ENCODE measurements at regions not wholly inside any gene's neighbourhood (a gene's known extent, or its start where the extent isn't known, plus 50 kb on each side); places are given as distances from the start of the nearest gene placed in this dataset.
"Not testable (repeated sequence)": the region's sequence is repeated elsewhere in the genome, so short reads cannot be mapped to it uniquely, and the experiment has no call there.

DNA sequence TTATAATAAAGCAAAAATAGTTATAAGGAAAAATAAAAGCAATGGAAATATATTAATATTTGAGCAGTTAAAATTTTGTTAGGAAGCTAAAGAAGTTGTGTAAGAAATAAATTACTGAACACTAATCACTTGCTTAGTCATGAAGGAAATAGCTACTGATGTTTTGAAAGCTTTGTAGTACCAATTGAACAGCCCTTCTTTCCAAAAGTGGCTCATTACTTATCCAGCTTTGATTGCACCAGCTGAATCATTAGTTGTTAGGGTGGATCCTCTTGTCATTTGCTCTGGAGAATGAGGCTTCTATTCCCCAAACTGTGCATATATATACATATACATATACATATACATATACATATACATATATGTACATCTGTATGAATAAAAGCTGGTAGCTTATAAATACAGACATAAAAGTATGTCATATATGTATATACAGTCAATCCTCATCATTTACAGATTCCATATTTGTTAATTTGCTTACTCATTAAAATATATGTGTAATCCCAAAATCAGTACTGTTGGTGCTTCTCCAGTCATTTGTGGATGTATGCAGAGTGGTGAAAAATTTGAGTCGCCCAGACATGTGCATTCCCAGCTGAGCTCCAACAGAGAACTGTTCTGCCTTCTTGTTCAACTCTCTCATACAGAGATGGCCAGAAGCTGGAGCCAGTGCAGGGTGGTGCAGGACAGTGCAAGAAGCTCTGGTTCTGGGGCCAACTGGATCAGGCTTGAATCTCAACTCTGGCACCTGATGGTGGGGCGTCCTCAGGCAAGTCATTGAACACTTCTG lies 214.1 kb downstream of the RPAP3 start:
- FAIRE-seq (no peak), DNase-seq (ENCODE audit: low spot score) (no peak)

DNA sequence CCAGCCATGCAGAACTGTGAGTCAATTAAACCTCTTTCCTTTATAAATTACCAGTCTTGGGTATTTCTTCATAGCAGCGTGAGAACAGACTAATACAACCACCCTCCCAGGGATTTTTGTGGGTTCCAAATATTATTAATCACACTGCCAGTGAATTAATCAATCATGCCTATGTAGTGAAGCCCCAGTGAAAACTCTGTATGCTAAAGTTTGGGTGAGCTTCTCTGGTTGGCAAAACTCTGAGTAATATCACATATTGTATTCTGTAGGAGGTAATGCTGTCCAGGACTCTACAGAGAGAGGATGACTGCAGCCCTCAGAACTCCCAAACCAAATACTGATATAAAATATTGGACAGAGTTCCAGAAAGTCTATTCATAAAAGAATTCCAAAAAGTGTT lies 216.9 kb downstream of the RPAP3 start:
- no peak for DNase-seq (ENCODE audit: low spot score)
- no peak for FAIRE-seq

DNA sequence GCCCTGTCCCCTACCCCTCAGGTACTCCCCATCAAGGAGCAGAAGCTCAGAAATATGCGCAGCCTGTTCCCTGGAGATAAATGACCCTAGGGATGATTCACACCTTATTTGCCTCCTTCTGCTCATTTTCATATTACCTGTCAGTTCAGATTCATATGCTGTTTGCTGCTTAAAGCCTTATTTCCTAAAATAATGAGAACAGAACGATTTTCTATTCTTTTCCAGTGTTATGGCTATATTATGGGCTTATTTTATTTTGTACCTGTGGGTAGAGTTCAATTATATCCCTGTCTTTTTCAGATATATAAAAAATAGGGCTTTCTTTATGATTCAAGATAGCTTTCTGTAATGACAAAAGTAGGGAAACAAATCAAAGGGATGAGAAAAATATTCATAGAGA lies 224.8 kb downstream of the RPAP3 start:
- DNase-seq (ENCODE audit: low spot score), result no peak
- no peak for FAIRE-seq

DNA sequence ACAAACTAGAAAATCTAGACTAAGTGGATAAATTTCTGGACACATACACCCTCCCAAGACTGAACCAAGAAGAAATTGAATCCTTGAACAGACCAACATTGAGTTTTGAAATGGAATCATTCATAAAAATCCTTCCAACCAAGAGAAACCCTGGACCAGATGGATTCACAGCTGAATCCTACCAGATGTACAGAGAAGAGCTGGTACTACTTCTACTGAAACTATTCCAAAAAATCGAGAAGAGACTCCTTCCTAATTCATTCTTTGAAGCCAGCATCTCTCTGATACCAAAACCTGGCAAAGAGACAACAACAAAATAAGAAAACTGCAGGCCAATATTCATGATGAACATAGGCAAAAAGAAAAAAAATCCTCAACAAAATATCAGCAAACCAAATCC lies 227.4 kb downstream of the RPAP3 start:
- no peak for FAIRE-seq

DNA sequence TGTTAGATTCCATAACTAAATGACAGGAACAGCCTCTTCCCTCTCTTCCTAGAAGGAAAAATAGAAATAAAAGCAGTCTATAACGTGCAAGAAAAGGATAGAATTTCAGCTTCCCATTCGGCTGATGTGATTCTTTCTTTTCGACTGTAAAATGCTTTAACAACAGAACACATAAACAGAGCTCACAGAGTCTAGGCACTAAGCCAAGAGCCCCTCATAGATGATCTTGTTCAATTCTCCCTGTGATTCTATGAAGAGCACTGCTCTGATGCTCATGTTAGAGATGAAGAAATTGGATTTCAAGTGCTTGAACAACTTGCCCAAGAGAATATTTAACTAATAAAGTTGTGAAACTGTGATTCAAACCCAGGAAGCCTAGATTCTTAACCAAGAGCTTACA lies 232.7 kb downstream of the RPAP3 start:
- DNase-seq (ENCODE audit: low spot score) (no peak), FAIRE-seq (no peak)

More for the DNA sequence above, 227.4 kb downstream of the RPAP3 start:
- no peak for DNase-seq (ENCODE audit: low spot score)

DNA sequence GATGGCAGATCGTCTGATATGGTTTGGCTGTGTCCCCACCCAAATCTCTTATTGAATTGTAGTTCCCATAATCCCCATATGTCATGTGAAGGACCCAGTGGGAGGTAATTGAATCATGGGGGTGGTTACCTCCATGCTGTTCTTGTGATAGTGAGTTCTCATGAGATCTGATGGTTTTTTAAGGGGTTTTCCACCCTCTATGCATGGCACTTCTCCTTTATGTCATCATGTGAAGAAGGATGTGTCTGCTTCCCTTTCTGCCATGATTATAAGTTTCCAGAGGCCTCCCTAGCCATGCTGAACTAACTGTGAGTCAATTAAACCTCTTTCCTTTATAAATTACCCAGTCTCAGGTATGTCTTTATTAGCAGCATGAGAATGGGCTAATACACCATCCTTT lies 235.5 kb downstream of the RPAP3 start:
- not testable (repeated sequence) for DNase-seq (ENCODE audit: low spot score); FAIRE-seq

DNA sequence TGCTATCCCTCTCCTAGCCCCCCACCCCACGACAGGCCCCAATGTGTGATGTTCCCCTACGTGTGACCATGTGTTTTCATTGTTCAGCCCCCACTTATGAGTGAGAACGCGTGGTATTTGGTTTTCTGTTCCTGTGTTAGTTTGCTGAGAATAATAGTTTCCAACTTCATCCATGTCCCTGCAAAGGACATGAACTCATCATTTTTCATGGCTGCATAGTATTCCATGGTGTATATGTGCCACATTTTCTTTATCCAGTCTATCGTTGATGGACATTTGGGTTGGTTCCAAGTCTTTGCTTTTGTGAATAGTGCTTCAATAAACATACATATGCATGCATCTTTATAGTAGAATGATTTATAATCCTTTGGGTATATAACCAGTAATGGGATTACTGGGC lies 241.9 kb downstream of the RPAP3 start:
- FAIRE-seq; DNase-seq (ENCODE audit: low spot score): not testable (repeated sequence)

DNA sequence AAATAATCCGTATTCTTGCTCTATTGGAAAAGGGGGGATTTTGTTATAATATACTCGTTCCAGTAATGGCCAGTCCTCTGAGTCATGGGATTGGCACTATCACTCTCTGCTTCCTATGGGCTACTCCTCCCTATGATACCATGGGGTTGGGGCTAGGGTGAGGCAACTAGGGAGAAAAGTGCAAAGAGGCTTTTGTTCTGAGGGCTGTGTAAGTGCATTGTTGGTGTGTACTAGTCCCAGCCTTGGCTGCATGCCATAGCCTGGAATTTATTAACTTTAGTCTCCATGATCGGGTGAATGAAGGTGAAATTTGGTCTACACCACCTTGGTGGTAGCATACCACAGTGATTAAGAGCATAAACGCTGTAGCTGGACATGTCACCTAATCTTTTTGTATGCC lies 247.6 kb downstream of the RPAP3 start:
- no peak for FAIRE-seq
- DNase-seq (ENCODE audit: low spot score), result peak; percentile 78

DNA sequence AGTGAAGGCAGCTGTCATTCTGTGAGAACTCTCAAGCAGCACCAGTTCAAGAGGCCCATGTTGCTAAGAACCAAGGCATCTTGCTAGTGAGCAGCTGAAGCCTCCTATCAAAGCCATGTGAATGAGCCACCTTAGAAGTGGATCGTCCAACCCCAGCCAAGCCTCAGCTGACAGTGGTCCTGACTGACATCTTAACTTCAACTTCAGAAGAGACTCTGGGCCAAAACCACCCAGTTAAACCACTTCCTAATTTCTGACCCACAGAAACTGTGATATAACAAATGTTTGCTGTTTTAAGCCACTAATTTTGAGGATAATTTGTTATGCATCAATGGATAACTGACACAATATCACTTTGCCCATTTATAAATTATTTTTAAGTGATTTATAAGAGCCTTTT lies 256.0 kb downstream of the RPAP3 start:
- DNase-seq (ENCODE audit: low spot score), result no peak
- FAIRE-seq, result no peak

DNA sequence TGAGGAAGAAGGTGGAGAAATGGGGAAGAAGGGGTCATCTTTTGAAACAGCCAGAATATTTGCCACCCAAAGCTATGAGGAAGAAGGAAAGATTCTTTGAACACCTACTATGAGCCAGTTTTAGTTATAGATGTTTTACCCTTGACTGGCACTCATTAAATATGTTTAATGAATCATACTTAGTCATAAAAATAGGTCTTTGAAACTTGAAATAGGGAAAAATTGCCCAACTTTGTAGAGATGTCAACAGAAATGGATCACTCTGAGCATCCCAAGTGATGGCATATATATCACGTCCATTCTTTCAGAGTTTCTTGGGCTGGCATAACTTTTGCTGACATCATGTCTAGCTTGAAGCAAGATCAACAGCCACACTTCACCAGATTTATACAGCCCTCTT lies 263.5 kb downstream of the RPAP3 start:
- DNase-seq (ENCODE audit: low spot score), result no peak
- no peak for FAIRE-seq

DNA sequence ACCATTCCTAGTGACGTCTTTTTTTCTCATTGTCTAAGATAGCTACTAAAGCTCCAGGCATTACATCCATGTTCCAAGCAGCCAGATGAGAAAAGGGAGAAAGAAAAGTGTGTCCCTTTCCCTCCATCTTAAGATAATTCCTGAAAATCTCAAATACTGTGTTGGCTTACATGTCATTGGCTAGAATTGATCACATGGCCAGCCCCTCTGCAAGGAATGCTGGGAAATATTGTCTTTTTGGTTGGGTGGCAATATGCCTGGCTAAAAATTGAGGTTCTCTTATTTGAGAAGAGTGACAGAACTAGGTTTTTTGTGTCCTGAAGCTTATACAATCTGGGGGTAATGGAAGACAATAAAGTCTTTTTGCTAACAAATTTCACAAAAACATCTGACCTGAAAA lies 264.3 kb downstream of the RPAP3 start:
- DNase-seq (ENCODE audit: low spot score), result no peak
- FAIRE-seq, result no peak

DNA sequence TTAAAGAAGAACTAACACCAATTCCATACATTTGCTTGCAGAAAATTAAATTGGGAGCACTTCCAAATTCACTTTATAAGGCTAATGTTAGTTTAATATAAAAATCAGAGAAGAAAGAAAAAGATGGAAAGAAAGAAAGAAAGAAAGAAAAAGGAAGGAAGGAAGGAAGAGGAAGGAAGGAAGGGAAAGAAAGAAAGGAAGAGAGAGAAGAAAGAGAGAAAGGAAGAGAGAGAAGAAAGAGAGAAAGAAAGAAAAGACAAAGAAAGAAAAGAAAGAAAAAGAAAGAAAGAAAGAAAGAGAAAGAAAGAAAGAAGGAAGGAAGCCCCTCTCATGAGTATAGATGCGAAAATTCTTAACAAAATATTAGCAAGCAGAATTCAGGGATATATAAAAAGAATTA lies 267.7 kb downstream of the RPAP3 start:
- no peak for FAIRE-seq

DNA sequence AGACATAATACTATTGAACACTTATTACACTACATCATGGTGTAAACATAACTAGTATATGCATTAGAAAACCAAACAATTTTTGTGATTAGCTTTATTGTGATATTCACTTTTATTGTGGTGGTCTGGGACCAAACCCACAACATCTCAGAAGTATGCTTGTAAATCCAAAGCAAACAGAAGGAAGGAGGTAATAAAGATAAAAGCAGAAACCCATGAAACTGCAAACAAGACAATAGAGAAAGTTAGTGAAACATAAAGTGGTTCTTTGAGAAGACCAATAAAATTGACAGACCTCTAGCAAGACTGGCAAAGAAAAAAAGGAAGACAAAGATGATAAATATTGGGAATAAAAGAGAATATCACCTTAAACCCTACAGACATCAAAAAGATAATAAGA lies 268.3 kb downstream of the RPAP3 start:
- DNase-seq (ENCODE audit: low spot score) (no peak), FAIRE-seq (no peak)

More for the DNA sequence above, 267.7 kb downstream of the RPAP3 start:
- DNase-seq (ENCODE audit: low spot score), result no peak

DNA sequence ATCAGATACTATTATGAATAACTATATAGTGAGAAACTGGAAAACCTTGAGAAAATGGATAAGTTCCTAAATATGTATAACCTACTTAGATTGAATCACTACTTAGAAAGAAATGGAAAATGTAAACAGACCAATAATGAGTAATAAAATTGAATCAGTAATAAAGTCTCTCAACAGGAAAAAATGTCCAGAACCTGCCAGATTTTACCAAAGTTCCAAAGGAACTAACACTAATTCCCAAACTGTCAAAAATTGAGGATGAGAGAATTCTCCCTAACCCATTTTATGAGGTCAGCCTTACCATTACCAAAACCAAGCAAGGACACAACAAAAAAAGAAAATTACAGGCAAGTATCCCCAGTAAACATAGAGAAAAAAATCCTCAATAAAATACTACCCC lies 272.0 kb downstream of the RPAP3 start:
- FAIRE-seq (no peak), DNase-seq (ENCODE audit: low spot score) (no peak)

DNA sequence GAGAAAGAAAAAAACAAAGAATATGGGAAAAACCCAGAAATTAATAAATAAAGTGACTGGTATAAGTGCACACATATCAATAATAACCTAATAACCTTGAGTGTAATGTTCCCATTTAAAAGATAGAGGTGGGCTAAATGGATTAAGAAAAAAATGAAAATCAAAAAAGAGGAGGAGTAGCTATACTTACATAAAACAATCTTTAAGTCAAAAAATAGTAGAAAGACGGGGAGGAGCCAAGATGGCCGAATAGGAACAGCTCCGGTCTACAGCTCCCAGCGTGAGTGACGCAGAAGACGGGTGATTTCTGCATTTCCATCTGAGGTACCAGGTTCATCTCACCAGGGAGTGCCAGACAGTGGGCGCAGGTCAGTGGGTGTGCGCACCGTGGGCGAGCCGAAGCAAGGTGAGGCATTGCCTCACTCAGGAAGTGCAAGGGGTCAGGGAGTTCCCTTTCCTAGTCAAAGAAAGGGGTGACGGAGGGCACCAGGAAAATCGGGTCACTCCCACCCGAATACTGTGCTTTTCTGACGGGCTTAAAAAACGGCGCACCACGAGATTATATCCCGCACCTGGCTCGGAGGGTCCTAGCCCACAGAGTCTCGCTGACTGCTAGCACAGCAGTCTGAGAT lies 279.0 kb downstream of the RPAP3 start:
- FAIRE-seq; DNase-seq (ENCODE audit: low spot score): not testable (repeated sequence)

DNA sequence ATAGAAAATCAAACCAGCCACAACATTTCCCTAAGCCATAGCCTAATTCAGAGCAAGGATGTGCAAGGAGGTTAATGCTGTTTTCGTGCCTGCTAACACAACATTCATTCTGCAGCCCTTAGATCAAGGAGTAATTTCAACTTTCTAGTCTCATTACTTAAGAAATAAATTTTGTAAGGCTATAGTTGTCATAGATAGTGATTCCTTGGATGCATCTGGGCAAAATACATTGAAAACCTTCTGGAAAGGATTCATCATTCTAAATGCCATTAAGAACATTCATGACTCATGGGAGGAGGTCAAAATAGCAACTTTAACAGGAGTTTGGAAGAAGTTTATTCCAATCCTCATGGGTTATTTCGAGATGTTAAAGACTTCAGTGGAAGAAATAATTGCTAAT lies 283.2 kb downstream of the RPAP3 start:
- no peak for FAIRE-seq

DNA sequence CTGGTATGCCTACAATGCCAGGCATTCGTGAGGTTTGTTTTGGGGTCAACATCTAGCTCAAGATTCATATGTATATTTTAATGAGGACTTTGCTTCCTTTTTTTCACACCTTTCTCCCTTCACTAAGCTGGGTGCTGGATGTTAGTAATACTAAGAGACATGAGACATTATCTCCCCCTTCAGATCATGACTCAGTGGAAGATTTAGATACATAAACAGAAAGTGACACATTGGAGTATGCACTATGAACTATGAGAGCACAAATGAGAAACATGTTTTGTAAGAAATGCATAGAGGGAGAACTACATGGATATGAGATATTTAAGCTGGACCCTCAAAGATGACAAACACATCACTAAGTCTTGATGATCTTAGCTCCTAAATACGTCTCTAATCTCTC lies 286.3 kb downstream of the RPAP3 start:
- DNase-seq (ENCODE audit: low spot score) (no peak), FAIRE-seq (no peak)

More for the DNA sequence above, 283.2 kb downstream of the RPAP3 start:
- DNase-seq (ENCODE audit: low spot score), result no peak

DNA sequence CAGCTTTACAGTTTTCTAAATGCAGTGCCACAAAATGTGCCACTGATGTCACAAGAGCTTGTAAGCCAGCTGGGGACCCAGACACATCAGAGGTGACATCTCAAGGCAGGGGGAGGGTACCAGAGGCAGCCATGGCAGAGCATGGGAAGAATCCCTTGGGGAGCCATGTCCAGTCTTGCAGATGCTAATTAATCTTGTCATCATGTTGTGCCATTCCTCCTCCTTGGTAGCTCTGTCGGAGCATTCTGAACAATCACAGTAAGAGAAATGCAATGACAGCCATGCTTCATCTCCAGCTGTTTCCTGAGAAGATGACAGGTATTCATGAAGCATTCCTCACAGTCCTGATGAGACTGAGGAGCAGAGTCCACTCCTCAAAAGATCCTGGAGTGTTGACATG lies 287.9 kb downstream of the RPAP3 start:
- no peak for DNase-seq (ENCODE audit: low spot score)
- FAIRE-seq, result no peak

DNA sequence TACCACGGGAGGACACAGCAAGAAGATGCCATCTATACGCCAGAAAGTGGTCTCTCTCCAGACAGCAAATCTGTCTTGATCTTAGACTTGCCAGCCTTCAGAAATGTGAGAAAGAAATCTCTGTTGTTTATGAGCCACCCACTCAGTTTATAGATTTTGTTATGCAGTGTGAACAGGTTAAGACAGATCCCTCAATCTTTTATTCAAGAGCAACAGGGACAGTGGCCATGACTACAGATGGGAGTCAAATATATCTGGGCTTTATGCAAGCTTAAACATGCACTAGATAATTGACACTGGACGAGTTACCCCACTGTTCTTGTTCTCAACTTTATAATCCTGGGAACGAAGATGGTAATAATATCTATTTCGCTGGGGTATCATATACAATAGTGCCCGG lies 288.7 kb downstream of the RPAP3 start:
- no peak for FAIRE-seq

DNA sequence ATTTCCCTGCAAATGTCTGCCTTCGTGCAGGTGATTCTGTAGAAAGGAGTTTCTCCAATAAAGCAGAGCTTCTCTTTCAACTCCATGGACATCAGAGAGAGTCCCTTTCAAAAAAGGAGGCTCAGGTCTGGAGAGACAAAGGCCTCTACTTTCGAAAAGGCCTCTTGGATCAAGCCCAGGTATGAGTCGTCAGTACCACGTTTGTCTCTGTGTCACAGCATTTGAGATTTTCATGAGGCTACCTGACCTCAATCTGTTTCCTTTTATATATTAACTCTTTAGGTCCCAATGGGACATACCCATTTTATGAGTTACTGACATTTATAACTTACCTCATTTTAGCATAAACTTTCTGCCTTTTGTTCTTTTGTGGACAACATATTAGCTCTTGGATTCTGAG lies 290.8 kb downstream of the RPAP3 start:
- DNase-seq (ENCODE audit: low spot score), result no peak
- no peak for FAIRE-seq

More for the DNA sequence above, 288.7 kb downstream of the RPAP3 start:
- no peak for DNase-seq (ENCODE audit: low spot score)

DNA sequence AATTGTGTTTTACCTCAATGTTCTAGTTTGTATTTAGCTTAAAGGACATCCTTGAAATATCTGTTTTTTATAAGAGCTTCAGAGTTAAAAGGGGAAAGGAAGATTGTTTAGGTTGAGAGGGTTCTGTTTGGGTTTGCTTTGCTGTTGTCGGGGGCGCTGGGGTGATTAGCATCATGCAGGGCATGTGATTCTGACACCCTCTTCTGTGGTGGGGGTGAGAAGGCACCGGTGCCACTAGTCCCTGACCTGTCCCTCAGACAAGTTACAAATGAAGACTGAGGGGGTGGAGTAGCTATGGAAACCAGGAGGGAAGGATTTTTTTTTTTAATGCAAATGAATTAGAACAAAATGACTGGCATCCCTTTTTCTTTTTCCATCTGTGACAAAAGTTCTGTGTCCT lies 291.3 kb downstream of the RPAP3 start:
- DNase-seq (ENCODE audit: low spot score) (no peak), FAIRE-seq (no peak)

DNA sequence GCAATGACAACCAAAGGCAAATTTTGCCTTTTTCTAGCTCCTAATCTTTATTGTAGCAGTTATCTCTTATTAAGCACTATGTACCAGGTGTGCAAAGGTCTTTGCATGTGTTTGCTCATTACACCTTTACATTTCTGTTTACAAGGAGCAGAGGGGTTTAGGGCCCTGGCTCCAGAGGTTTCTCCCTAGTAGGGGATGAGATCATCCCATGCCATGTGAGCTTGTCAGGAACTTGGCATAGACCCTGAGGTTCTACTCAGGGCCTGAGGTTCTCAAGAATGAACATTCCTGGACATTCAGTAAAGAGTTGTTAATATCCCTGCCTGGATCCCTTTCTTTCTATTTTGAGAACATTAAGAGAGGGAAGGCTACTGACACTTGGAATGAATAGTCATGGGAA lies 292.0 kb downstream of the RPAP3 start:
- DNase-seq (ENCODE audit: low spot score) (no peak), FAIRE-seq (no peak)

DNA sequence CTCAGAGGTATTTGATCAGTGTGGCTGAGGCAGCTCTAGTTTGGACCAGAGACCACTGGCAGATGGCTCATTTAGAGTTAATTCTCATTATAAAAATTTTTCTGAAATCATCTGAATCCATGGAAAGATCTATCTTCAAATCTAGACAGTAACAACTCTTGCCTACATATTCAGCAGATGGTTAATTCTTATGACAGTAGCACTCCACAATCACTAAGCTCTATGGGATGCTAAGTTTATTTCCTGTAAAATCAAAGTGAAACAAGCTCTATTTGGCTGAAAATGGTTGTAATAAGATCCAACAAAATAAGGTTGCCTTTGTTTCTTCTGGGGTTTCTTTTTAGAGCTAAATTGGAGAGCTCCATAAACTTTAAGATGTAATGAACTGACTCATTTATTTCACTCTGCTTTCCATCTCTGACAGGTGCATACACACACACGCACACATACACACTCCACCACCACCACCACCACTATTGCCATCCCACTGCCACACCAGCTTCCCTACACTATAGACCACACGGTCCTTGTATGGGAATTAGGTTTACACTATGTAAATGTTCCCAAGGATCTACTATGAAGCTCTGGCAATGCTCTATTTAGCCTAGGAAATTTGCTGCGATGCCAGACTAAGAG lies 293.1 kb downstream of the RPAP3 start:
- no peak for FAIRE-seq
- no peak for DNase-seq (ENCODE audit: low spot score)

All from urothelium cell line (cell line).